SW 1271 (cell line): ENCODE measurements at regions not wholly inside any gene's neighbourhood (a gene's known extent, or its start where the extent isn't known, plus 50 kb on each side); places are given as distances from the start of the nearest gene placed in this dataset.
A peak's percentile ranks its signal among the peaks of the same experiment; 100 is the strongest.
"Not testable (repeated sequence)": the region's sequence is repeated elsewhere in the genome, so short reads cannot be mapped to it uniquely, and the experiment has no call there.

Source experiments
- DNase-seq, 2 experiments: peaks; one replicate each; lab custom pipeline; 2025; lab: John Stamatoyannopoulos, UW

GRCh38 chr12:88891434-88891833 lies 311.2 kb upstream of the KITLG start:
- not testable (repeated sequence) for DNase-seq

GRCh38 chr12:88889326-88890110 lies 309.2 kb upstream of the KITLG start:
- DNase-seq: no peak

- DNase-seq: no peak
Measured at GRCh38 chr12:88884600-88884999, 304.3 kb upstream of the KITLG start.

GRCh38 chr12:88882662-88883061 lies 302.4 kb upstream of the KITLG start:
- DNase-seq: no peak

GRCh38 chr12:88880051-88880450 lies 299.8 kb upstream of the KITLG start:
- DNase-seq: no peak

GRCh38 chr12:88878295-88878694 lies 298.0 kb upstream of the KITLG start:
- DNase-seq: no peak

- no peak for DNase-seq
Measured at GRCh38 chr12:88876857-88877256, 296.6 kb upstream of the KITLG start.

GRCh38 chr12:88870000-88870737 lies 289.9 kb upstream of the KITLG start:
- no peak for DNase-seq

GRCh38 chr12:88868050-88868449 lies 287.8 kb upstream of the KITLG start:
- no peak for DNase-seq

GRCh38 chr12:88867510-88867909 lies 287.2 kb upstream of the KITLG start:
- no peak for DNase-seq

GRCh38 chr12:88866881-88867280 lies 286.6 kb upstream of the KITLG start:
- no peak for DNase-seq

GRCh38 chr12:88865537-88865936 lies 285.3 kb upstream of the KITLG start:
- DNase-seq: no peak

- no peak for DNase-seq
Measured at GRCh38 chr12:88860851-88861250, 280.6 kb upstream of the KITLG start.

GRCh38 chr12:88856201-88856600 lies 275.9 kb upstream of the KITLG start:
- DNase-seq: no peak

- no peak for DNase-seq
Measured at GRCh38 chr12:88855301-88855700, 275.0 kb upstream of the KITLG start.

- DNase-seq: peak; percentile 1 to 63
Measured at GRCh38 chr12:88854260-88854659, 274.0 kb upstream of the KITLG start.

GRCh38 chr12:88847246-88847645 lies 267.0 kb upstream of the KITLG start:
- not testable (repeated sequence) for DNase-seq

GRCh38 chr12:88844426-88844825 lies 264.2 kb upstream of the KITLG start:
- DNase-seq: no peak

GRCh38 chr12:88842314-88842713 lies 262.0 kb upstream of the KITLG start:
- no peak for DNase-seq

- no peak for DNase-seq
Measured at GRCh38 chr12:88839486-88839885, 259.2 kb upstream of the KITLG start.

- DNase-seq: no peak
Measured at GRCh38 chr12:88836156-88836555, 255.9 kb upstream of the KITLG start.

- DNase-seq: no peak
Measured at GRCh38 chr12:88834226-88834625, 254.0 kb upstream of the KITLG start.

GRCh38 chr12:88833641-88834116 lies 253.4 kb upstream of the KITLG start:
- no peak for DNase-seq
